SKM-1 treated with dmso at 0.1 percent for 144 hours (cell line): ENCODE measurements at regions not wholly inside any gene's neighbourhood (a gene's known extent, or its start where the extent isn't known, plus 50 kb on each side); places are given as distances from the start of the nearest gene placed in this dataset.
A peak's percentile ranks its signal among the peaks of the same experiment; 100 is the strongest.

Experiments used
- DNase-seq: peaks from one replicate; lab custom pipeline; 2025; ENCODE audit not compliant: unreplicated experiment; lab: John Stamatoyannopoulos, UW

DNA sequence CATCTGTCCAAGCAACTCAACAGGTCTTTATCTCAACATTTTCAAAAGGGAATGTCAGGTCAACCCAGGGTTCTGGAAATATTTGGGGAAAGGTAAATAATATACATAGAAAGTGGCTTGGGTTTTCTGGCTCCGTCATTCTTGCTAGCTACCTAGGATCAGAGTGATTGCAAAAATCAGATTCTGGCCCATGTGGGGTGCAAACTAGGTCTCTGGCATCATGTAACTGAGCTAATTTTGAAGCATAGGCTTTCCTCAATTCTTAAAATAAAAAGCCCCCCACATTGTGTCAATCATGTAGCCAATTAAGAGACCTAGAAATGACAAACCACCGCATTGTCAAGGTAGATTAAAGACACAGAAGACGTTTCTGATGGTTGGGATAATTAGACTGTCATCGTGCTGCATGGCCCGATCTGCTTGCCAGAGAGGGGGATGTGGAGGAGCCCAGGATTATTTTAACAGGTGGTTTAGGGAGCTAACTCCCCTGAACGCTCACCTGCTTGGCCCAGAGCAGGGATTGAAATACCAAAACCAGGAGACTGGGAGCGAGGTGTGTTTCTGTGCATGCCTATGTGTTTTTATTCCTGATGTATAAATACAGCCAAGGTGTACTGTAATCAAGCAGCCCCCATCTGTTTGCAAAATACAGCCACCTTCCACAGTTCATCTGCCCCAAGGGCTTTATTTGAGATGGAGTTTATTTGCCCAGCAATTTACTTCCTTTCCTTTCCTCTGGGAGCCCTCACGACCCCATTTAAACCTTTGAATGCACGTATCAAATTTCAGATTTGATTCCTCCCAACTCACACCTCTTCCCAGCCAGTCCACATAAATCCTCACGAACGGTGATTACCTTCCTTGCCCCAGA, 189.5 kb downstream of the TTC8 start:
- DNase-seq: no peak

DNA sequence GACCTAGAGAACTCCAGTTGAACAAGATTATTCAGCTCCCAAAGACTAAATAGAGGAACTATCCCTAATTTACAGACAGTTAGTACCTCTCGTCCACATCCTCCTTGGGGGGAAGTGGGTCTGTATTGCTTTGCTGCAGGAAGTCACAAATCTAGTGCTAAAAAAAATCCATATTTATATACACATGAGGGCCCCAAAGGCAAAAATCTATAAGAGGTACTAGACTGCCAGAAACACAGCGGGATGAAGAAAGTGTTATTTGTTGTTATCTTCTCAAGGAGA, 190.1 kb downstream of the TTC8 start:
- peak; percentile 22 for DNase-seq

DNA sequence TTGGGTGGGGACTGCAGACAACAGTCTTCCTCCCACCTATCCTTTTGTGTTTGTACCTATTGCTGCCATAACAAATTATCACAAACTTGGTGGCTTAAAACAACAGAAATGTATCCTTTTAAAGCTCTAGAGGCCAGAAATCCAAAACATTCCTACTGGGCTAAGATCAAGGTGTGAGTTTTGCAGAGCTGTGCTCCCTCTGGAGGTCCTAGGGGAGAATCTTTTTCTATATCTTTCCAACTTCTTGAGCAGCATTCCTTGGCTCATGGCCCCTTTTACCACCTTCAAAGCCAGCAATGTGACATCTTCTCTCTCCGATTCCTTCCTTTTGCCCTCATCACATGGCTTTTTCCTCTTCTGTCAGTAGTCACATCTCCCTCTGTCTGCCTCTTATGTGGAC, 190.6 kb downstream of the TTC8 start:
- no peak for DNase-seq

DNA sequence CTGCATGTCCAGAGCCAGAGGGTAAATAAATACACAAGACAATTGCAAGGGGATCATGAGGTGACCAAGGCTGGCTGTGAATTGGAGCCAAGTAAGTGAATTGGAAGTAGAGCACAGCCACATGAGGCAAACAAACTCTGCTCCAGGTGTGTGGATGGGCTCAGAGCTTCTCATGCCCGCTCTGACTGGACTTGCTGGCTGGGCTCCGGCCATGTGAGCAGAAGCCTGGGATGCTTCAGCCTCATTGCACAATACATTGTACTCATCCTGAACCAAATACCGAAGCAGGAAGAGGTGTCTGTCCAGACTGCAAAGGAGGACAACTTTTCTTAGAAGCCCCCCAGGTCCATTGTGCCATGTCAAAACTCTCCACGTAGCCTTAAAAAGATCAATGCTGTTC, 193.0 kb downstream of the TTC8 start:
- no peak for DNase-seq

DNA sequence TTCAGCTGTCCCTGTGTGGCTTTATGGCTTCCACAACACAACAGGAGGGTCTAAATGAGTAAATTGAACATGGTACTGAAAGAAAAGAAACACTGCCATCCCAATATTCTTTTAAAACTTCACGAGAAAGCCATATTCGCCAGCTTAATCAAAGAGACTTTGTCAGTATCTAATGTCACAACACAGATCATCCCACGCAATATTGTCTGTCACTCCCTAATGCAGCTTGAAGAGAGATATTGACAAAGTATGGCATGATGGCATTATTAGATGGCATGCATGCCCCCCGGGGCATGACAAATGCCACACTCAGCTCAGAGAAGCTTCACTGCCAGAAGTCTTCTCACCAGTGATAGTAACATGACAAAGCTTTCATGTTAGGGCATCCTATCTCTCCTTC, 197.8 kb downstream of the TTC8 start:
- DNase-seq: no peak

DNA sequence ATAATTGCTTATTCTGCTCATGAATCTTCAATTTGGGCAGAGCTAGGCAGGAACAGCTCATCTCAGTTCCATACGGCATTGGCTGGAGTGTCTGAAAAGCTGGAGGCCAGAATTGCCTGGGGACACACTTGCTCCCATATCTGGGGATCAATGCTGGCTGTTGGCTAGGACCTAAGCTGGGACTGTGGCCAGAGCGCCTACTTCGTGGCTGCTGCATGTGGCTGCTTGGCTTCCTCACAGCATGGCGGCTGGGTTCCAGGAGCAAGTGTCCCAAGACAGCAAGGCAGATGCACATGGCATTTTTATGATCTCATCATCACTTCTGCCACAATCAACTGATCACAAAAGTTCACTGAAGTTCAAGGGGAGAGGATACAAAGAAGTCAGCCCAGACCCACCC, 200.2 kb downstream of the TTC8 start:
- no peak for DNase-seq

DNA sequence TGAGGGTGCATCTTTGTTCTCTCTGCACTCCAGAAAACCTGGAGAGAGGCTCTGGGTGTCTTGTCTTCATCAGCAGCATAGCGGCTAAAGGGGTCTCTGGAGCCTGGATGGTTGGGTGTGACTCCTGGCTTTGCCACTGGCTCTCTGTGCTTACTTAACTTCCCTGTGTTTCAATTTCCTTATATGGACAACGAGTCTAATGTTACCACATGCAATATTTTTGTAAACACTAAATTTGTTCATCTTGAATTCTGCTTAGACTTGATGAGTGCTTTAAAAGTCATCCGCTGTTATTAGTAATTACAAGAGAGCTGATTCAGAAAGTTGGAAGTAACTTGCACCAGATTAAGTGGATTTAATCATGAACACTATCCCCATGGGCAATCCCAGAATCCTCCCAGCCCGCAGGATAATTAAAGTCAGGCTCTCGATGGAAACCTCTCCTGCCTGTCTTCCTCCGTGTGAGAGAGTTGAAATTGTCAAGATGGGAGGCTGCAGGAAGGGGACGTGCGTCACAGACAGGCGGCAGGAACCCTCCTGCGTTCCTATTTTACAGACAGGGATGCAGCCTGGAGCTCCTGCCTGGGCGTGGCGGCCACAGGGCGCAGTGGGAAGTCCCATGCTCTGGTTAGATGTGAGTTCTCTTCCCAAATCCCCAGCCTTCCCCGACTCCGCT, 201.2 kb downstream of the TTC8 start:
- DNase-seq: no peak

DNA sequence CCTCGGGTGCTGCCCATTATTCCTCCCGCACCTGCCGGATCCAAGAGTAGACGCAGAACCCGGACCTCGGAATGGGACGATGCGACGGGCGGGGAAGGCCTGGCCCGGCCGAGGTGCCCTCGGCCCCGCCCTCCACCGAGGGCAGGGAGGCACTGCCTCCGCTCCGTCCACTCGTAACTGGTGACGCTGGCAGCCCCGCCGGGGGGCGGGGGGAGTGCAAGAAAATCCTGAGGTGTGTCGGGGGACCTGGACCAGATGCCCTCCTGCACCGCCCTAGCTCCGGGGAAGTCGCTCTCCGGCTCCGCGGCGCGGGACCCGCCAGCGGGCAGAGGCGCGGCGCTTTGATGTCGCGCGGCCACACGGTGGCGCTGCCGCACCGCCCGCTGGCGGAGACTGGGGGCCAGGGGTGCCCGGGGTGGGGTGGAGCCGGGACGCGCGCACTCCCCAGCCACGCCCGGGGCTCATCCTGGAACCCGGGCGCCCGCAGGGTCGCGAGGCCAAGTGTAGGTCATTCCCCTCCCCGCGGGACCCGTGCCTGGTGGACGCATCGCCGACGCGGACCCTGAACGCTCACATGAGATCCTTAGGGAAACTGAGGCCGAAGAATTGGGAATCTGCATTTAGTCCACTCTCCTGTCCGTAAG, 202.8 kb downstream of the TTC8 start:
- no peak for DNase-seq

DNA sequence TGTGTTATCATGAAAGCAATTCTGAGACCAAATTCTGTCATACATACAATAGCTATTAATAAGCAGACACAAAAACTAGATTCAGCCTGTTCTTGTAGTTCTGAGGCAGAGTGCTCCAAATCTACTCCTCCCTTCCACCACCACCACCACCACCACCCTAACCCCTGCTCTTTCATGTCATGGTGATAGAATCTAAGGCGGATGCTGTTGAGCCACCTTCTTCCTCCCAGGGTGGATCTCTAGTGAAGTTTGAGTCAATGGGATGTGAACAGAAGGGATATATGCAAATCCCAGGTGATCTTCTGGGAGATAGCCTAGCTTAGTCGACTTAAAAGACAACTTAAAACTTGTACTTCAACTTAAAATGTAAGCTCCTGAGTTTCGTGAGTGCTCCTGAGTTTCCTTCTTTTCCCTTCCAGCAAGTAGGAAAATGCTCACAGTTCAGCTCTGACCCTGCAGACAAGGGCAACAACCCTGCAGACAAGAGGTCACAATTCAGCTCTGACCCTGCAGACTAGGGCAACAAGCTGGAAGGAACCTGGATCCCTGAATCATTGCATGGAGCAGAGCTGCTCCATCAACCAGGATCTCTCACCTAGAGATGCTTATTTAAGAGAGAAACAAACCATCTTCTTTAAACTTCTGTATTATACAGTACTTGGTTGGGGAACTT, 204.1 kb downstream of the TTC8 start:
- no peak for DNase-seq

DNA sequence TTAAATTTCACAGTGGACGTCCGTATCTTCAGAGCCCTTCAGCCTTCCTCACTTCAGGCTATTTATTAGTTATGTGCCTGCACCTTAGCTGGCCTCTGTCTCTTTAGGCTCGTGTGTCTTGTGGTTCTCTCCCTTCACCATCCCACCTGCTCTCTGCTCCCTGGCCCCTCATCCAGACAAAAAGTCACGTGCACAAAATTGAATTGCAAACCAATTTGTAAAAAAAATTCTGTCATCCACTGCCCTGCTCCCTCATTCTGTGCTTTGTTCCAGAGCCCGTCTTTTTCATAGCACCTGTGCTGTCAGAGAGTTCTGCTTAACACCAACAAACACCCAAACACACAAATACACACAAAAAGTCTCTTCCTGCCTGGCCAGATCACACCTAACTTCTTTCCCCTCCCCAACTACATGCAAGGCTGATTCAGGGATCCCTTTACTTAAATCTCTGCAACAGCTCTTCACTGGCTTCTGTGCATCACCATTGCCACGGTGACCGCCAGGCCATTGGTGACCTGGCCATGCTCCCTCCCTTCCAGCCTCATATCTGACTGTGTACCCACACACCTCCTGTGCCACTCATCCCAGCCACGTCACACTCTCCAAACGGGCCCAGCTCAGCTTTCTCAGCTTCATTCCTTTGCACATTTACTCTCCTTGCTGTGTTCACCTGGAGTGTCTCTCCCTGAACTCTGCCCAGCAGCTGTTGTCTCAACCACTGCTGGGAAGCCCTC, 205.7 kb downstream of the TTC8 start:
- no peak for DNase-seq

DNA sequence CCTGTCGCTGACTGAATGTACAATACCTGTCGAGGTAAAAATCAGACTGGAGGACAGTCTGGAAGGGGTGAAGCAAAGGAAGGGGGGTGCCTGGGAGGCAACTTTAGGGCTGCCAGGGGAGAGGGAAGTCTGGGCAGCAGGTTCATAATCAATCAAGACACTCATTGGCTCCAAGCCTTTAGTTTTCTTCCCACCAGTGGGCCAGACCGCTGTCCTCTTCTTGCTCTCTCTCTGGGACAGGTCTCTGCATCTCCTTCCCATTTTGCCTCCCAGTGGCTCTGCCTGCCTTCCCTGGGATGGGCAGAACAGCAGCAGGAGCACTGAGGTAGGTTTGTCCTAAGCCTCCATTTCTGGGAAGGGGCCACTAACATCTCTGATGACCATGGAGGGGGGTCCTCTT, 206.5 kb downstream of the TTC8 start:
- no peak for DNase-seq

DNA sequence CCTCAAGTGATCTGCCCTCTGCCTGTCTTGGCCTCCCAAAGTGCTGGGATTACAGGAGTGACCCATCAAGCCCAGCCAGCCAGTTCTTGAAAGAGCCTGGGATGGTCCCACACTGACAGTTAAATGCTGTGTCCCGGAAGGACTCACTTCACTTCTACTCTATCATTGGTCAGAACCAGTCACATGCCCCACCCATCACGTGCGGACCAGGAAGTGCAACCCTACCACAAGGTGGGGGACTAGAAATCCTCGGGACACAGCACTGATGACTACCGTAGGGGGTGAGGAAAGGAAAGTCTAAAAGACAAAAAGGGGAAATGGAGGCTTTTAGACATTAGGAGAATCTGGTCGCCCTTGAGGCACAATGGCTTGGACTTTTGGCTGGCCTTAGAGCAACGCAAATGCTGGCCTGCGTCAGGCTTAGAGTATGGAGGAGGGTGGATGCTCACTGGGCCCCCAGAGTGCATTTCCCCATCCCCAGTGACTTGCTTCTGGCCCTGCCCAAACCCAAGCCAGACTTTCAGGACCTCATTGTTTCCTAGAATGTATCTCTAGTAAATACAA, 207.7 kb downstream of the TTC8 start:
- no peak for DNase-seq

DNA sequence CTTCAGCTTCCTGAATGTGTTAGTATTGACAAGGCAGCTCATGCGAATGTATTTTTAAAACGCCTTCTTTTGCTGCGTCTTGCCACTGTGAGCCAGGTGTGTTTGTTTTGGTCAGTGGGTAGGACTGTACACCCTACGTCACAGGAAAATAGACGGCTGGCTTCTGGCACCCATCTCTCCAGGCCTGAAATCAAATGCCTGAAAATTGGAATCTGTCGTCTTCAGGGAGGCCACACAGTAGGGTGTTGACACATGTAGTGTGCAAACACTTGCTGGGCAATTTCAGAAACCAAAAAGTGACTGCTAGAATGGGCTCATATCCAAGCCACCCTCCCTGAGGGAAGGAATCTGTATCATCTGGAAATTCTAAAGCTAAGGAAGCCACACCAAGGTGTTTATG, 209.3 kb downstream of the TTC8 start:
- DNase-seq: no peak

DNA sequence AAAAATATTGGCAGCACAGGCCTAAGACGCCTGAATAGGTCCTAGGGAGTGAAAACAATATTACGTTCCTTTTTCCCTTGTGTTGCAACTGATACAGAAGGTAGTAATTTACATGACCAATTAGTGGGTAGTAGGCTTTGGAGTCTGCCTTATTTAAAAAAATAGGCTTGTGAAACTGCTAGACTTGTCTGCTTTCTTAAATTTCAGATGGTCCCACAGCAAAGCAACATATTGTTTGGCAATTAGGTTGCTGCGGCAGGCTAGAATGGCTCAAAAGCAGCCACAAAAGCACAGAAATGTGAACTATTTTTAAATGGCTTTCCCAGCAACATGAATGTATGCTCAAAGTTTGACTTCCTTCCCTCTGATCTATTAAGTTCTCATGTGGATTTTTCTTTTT, 211.9 kb downstream of the TTC8 start:
- no peak for DNase-seq

DNA sequence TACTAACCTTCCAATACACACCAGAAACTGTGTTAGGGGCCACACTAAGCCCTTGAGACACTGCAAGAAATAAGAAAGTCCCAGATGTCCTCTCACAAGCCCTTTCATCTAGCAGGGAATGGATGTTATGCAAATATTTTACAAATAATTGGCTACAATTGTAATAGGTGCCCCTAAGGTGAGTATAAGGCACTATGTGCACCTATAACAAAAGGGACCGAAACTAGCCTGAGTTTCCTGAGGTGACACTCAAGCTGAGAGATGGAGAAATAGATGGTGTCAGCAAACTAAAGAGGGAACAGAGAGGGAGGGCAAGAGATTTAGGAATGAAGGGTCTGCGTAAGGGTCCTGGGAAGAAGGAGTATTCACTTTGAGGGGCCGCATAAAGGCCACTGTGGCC, 212.6 kb downstream of the TTC8 start:
- no peak for DNase-seq

DNA sequence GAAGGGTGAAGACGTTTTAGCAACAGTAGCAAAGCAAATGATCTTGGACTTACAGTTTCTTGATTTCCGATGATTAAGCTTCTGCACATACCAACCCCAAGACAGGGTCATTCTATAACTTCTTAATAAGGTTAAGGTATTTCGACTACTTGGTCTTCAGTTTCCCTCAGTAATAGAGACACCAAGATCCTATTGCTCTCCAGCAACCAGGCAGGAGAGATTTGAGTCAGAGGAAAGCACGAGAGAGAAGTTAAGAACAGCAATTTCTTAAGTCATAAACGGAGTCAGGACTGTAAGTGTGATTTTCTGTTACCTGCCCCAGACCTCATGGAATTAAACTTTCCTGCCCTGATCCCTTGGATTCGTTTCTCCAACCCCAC, 215.6 kb downstream of the TTC8 start:
- no peak for DNase-seq

DNA sequence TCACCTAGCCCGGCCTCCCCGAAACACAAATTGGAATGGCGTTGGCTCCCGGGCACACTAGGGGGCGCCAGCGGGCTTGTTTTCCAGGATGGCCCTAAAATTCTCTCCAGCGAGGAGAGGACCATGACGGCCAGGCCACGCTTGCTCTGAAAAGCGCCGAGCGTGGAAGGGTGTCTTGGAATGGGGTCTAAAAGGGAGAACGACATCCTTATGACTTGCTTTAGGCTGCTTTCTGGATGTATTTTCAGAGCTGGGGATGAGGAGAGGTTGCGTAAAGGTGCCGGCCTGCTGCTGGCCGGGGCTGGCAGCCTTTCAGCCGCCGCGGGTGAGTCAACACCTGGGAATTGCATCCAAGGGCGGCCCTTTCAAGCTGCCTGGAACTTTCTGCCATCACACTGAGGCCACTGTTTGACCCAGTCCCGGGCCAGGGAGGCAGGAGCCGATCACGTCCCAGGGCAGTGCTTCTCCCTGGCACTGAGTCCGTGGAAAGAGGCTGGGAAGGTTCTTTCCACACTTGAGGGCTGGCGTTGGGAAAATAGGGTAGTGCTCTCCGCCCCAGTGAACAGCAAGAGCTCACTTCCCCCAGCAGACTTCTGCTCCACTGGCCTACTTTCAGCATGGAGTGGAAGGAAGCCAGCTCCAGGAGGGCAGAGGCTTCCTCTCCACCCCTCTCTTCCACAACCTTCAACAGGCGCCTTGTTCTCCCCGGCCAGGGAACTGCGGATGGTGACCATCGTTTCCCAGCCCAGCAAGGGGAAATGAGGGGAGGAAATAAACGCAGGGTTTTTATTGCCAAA, 216.2 kb downstream of the TTC8 start:
- peak; percentile 38 for DNase-seq

DNA sequence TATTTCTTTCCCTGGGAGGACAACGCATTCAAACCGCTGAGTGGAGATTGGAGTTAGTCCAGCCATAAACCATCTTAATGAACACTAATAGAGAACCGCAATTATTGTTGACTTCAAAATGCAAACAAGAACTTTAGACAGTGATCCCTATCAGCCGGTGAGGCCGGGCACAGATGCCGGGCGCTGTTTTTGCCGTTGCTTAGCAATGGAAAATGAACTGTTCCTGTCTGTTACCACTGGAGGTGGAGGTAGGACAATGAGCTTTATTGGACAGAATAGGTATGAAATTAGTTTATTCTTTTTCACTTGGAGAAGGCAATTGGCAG, 216.8 kb downstream of the TTC8 start:
- no peak for DNase-seq

DNA sequence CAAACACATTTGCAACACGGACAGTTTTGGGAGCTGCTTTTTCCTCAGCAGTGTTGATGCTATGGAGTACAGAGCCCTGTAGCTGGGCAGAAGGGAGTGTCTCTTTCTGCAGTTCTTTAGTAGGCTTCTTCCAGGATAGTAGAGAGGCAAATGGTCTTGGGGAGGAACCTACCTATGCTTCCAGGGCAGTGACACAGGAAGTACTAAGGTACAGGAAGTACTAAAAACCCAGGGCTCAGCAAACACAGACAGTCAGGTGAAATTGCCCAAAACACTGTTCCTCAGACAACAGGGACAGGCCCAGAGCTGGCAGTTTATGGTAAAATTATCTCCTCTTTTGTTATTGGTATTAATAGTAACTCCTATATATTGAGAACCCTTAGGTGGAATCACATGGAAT, 217.6 kb downstream of the TTC8 start:
- DNase-seq: no peak

DNA sequence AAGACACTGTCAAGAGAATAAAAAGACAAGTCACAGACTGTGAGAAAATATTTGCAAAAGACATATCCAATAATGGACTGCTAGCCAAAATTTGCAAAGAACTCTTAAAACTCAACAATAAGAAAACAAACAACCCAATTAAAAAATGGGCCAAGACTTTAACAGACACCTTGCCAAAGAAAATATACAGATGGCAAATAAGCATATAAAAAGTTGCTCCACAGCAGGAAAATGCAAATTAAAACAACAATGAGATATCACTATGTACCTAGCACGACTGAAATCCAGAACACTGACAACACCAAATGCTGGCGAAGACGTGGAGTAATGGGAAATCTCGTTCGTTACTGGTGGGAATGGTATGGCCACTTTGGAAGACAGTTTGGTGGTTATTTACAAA, 228.9 kb downstream of the TTC8 start:
- DNase-seq: no peak
